ENCODE measurements at regions not wholly inside any gene's neighbourhood (a gene's known extent, or its start where the extent isn't known, plus 50 kb on each side); places are given as distances from the start of the nearest gene placed in this dataset.

- BruUV-seq (replicated peaks): no TSS peak
- H3K4me3 ChIP-seq: no peak overlapping the region
- no peak overlapping the region for H3K9ac ChIP-seq (ENCODE audit: insufficient read depth in 1 of 2, low read depth in 2 of 2, low read length in 2 of 2)
- no peaks in the 10 kb centered on the region for H3K79me2 ChIP-seq (ENCODE audit: control insufficient read depth, insufficient read depth, low read length)
- CTCF ChIA-PET (ENCODE audit: low intra/inter-chr PET ratio): no interaction called here
- POLR2A ChIA-PET: no interaction called here
- H3K9me3 ChIP-seq (replicated peaks; ENCODE audit: control insufficient read depth, insufficient read depth, low read depth, low read length): no peaks in the 10 kb centered on the region
- FAIRE-seq (no peak), ATAC-seq (no peak), DNase-seq (ENCODE audit: extremely low read depth in 1 of 4, low spot score in 3 of 4) (no peak)
- H3K4me1 ChIP-seq (replicated peaks in 1 of 2; ENCODE audit: control insufficient read depth in 2 of 2, insufficient read depth in 2 of 2, low read length in 2 of 2): no peaks in the 10 kb centered on the region
- WGBS (ENCODE audit: insufficient coverage, low coverage, missing lambda C conversion rate): 0% methylated on average over 3 of the region's 3 CpGs
- no peaks in the 10 kb centered on the region for H3K36me3 ChIP-seq (ENCODE audit: control insufficient read depth, insufficient read depth, low read length)
- no peak overlapping the region for H3K4me2 ChIP-seq (ENCODE audit: insufficient read depth, low read length)
- no peaks in the 10 kb centered on the region for H4K20me1 ChIP-seq (replicated peaks; ENCODE audit: control insufficient read depth, insufficient read depth, low read length)
- TF ChIP-seq DLX4 (CRISPR knock-in tag; IDR thresholded peaks at IDR 0.05): no peak
- TF ChIP-seq MAFG (tag; conservative IDR thresholded peaks at IDR 0.05): no peak
- no peak for TF ChIP-seq ZNF780A (CRISPR knock-in tag; IDR thresholded peaks at IDR 0.05)
- TF ChIP-seq SRSF3 (IDR thresholded peaks at IDR 0.05; ENCODE audit: insufficient read depth, low read length): no peak
- TF ChIP-seq KDM5B (IDR thresholded peaks at IDR 0.05; ENCODE audit: insufficient replicate concordance, low read depth, low read length): no peak
- TF ChIP-seq SRSF7 (optimal IDR thresholded peaks at IDR 0.05; ENCODE audit: low read depth, low read length): no peak
- no peak for TF ChIP-seq PTBP1 (IDR thresholded peaks at IDR 0.05; ENCODE audit: low read depth, low read length)
- TF ChIP-seq ETV5 (CRISPR knock-in tag; IDR thresholded peaks at IDR 0.05; ENCODE audit: low read depth): no peak
- TF ChIP-seq JUNB (CRISPR knock-in tag; conservative IDR thresholded peaks at IDR 0.05): no peak
- no peak for TF ChIP-seq XRCC5 (IDR thresholded peaks at IDR 0.05; ENCODE audit: low read depth, low read length)
- TF ChIP-seq ZBTB7A (IDR thresholded peaks at IDR 0.05; ENCODE audit: borderline replicate concordance, control insufficient read depth, low read depth, low read length): no peak
- no peak for TF ChIP-seq HMG20B (CRISPR knock-in tag; IDR thresholded peaks at IDR 0.05)
- no peak for TF ChIP-seq SIX5 (IDR thresholded peaks at IDR 0.05; ENCODE audit: borderline replicate concordance in 1 of 2, insufficient read depth in 1 of 2, low read depth in 1 of 2, low read length in 2 of 2)
- TF ChIP-seq RREB1 (CRISPR knock-in tag; IDR thresholded peaks at IDR 0.05): no peak
- TF ChIP-seq THRA (IDR thresholded peaks at IDR 0.05): no peak
- no peak for TF ChIP-seq SETDB1 (IDR thresholded peaks at IDR 0.05; ENCODE audit: low read length)
- TF ChIP-seq POLR3A (IDR thresholded peaks at IDR 0.05; ENCODE audit: borderline replicate concordance, extremely low read depth, insufficient read depth, insufficient read length): no peak
- H2AFZ ChIP-seq (ENCODE audit: low read depth, low read length): no peak overlapping the region
- intact Hi-C loops (cut with micrococcal nuclease) (no loop called here), in situ Hi-C loops (cut with MboI) (no loop called here)
- no peak overlapping the region for H3K27ac ChIP-seq (ENCODE audit: extremely low read depth, low read depth, low read length)
- no peaks in the 10 kb centered on the region for H3K9me1 ChIP-seq (ENCODE audit: control insufficient read depth, insufficient read depth, low read length)
- H3K27me3 ChIP-seq (ENCODE audit: control insufficient read depth in 2 of 2, insufficient read depth in 2 of 2, low read length in 2 of 2): no peaks in the 10 kb centered on the region; a peak in 1 of 5 replicates
These were observed 249.3 kb downstream of the SIPA1L2 start for GRCh38 chr1:232380596-232380995.

All from K562 (cell line).